ENCODE measurements at regions not wholly inside any gene's neighbourhood (a gene's known extent, or its start where the extent isn't known, plus 50 kb on each side); places are given as distances from the start of the nearest gene placed in this dataset.

GRCh38 chr1:17877316-17877715, 122.2 kb downstream of the ACTL8 start:
- no peak for DNase-seq
- Histone ChIP-seq H3K27me3 (peaks cover 9% of the 10 kb centered on the region; the same call in 1 of the 2 replicates), H3K9me3 (replicated peaks) (no peaks in the 10 kb centered on the region), H3K36me3 (no peaks in the 10 kb centered on the region), H3K27ac (no peak overlapping the region), H3K4me3 (no peak overlapping the region), H3K4me1 (no peaks in the 10 kb centered on the region)

- Histone ChIP-seq H3K4me3 (no peak overlapping the region), H3K9me3 (replicated peaks) (no peaks in the 10 kb centered on the region), H3K4me1 (no peaks in the 10 kb centered on the region), H3K27ac (no peak overlapping the region), H3K36me3 (no peaks in the 10 kb centered on the region), H3K27me3 (peaks cover 9% of the 10 kb centered on the region; the same call in 1 of the 2 replicates)
- DNase-seq: no peak
Measured at GRCh38 chr1:17877896-17878295, 122.8 kb downstream of the ACTL8 start.

GRCh38 chr1:17878837-17879236, 123.7 kb downstream of the ACTL8 start:
- Histone ChIP-seq H3K36me3 (no peaks in the 10 kb centered on the region), H3K4me3 (no peak overlapping the region), H3K27me3 (peaks cover 15% of the 10 kb centered on the region), H3K27ac (no peak overlapping the region), H3K4me1 (no peaks in the 10 kb centered on the region), H3K9me3 (replicated peaks) (no peaks in the 10 kb centered on the region)
- no peak for DNase-seq

- Histone ChIP-seq H3K4me1 (no peaks in the 10 kb centered on the region), H3K27ac (no peak overlapping the region), H3K36me3 (no peaks in the 10 kb centered on the region), H3K9me3 (replicated peaks) (no peaks in the 10 kb centered on the region), H3K27me3 (peaks cover 15% of the 10 kb centered on the region), H3K4me3 (no peak overlapping the region)
- DNase-seq: no peak
Measured at GRCh38 chr1:17880449-17880848, 125.3 kb downstream of the ACTL8 start.

- no peak for DNase-seq
Measured at GRCh38 chr1:17881761-17882160, 126.6 kb downstream of the ACTL8 start.

GRCh38 chr1:17883136-17883535, 128.0 kb downstream of the ACTL8 start:
- Histone ChIP-seq H3K27ac (no peak overlapping the region), H3K4me3 (no peak overlapping the region), H3K36me3 (no peaks in the 10 kb centered on the region), H3K9me3 (replicated peaks) (no peaks in the 10 kb centered on the region), H3K27me3 (peaks cover 18% of the 10 kb centered on the region), H3K4me1 (no peaks in the 10 kb centered on the region)
- no peak for DNase-seq

More at GRCh38 chr1:17881761-17882160, 126.6 kb downstream of the ACTL8 start:
- H3K36me3 ChIP-seq: no peaks in the 10 kb centered on the region
- H3K9me3 ChIP-seq (replicated peaks): no peaks in the 10 kb centered on the region
- no peak overlapping the region for H3K4me3 ChIP-seq
- H3K27ac ChIP-seq: no peak overlapping the region
- peaks cover 18% of the 10 kb centered on the region for H3K27me3 ChIP-seq
- no peaks in the 10 kb centered on the region for H3K4me1 ChIP-seq

- H3K27ac ChIP-seq: no peak overlapping the region
- no peaks in the 10 kb centered on the region for H3K36me3 ChIP-seq
- H3K9me3 ChIP-seq (replicated peaks): no peaks in the 10 kb centered on the region
- no peak overlapping the region for H3K4me3 ChIP-seq
- H3K4me1 ChIP-seq: no peaks in the 10 kb centered on the region
- DNase-seq: no peak
- H3K27me3 ChIP-seq: peaks cover 23% of the 10 kb centered on the region
Measured at GRCh38 chr1:17883662-17884395, 128.7 kb downstream of the ACTL8 start.

- H3K27me3 ChIP-seq: peaks cover 25% of the 10 kb centered on the region
- no peak overlapping the region for H3K4me3 ChIP-seq
- no peaks in the 10 kb centered on the region for H3K9me3 ChIP-seq (replicated peaks)
- H3K27ac ChIP-seq: no peak overlapping the region
- no peaks in the 10 kb centered on the region for H3K36me3 ChIP-seq
- no peaks in the 10 kb centered on the region for H3K4me1 ChIP-seq
- no peak for DNase-seq
Measured at GRCh38 chr1:17885663-17886320, 130.7 kb downstream of the ACTL8 start.

GRCh38 chr1:17886386-17886785, 131.3 kb downstream of the ACTL8 start:
- no peak overlapping the region for H3K4me3 ChIP-seq
- no peaks in the 10 kb centered on the region for H3K9me3 ChIP-seq (replicated peaks)
- no peaks in the 10 kb centered on the region for H3K4me1 ChIP-seq
- H3K27me3 ChIP-seq: peaks cover 23% of the 10 kb centered on the region
- H3K27ac ChIP-seq: no peak overlapping the region
- DNase-seq: no peak
- H3K36me3 ChIP-seq: no peaks in the 10 kb centered on the region

GRCh38 chr1:17886838-17887441, 131.8 kb downstream of the ACTL8 start:
- no peaks in the 10 kb centered on the region for H3K4me1 ChIP-seq
- no peaks in the 10 kb centered on the region for H3K9me3 ChIP-seq (replicated peaks)
- DNase-seq: no peak
- peaks cover 21% of the 10 kb centered on the region for H3K27me3 ChIP-seq
- H3K27ac ChIP-seq: no peak overlapping the region
- no peaks in the 10 kb centered on the region for H3K36me3 ChIP-seq
- H3K4me3 ChIP-seq: no peak overlapping the region

- Histone ChIP-seq H3K4me1 (no peaks in the 10 kb centered on the region), H3K36me3 (no peaks in the 10 kb centered on the region), H3K4me3 (no peak overlapping the region), H3K27ac (no peak overlapping the region), H3K9me3 (replicated peaks) (no peaks in the 10 kb centered on the region), H3K27me3 (peaks cover 21% of the 10 kb centered on the region)
- no peak for DNase-seq
Measured at GRCh38 chr1:17887661-17888371, 132.7 kb downstream of the ACTL8 start.

GRCh38 chr1:17890056-17890814, 135.1 kb downstream of the ACTL8 start:
- Histone ChIP-seq H3K36me3 (no peaks in the 10 kb centered on the region), H3K27me3 (peaks cover 16% of the 10 kb centered on the region), H3K4me1 (no peaks in the 10 kb centered on the region), H3K27ac (no peak overlapping the region), H3K4me3 (no peak overlapping the region), H3K9me3 (replicated peaks) (no peaks in the 10 kb centered on the region)
- no peak for DNase-seq

GRCh38 chr1:17890815-17891191, 135.7 kb downstream of the ACTL8 start:
- no peak overlapping the region for H3K27ac ChIP-seq
- H3K36me3 ChIP-seq: no peaks in the 10 kb centered on the region
- no peak for DNase-seq
- H3K4me1 ChIP-seq: no peaks in the 10 kb centered on the region
- no peaks in the 10 kb centered on the region for H3K9me3 ChIP-seq (replicated peaks)
- H3K4me3 ChIP-seq: no peak overlapping the region
- H3K27me3 ChIP-seq: peaks cover 15% of the 10 kb centered on the region

All from SJCRH30 (cell line).